IMR-90 (cell line): ENCODE measurements at regions not wholly inside any gene's neighbourhood (a gene's known extent, or its start where the extent isn't known, plus 50 kb on each side); places are given as distances from the start of the nearest gene placed in this dataset.

Source experiments
- ATAC-seq: fragments of 200-7000 bp; cut with Tn5 transposase; 2 replicates; pipeline ENCODE4 v1.9.1; 2020; ENCODE audit warnings: low read depth, mild to moderate bottlenecking, moderate library complexity
- BruUV-seq: library from RNA; stranded (reverse); fragments of 400-500 nt; replicated peaks from 2 replicates; lab custom pipeline; 2021; lab: Mats Ljungman, UMichigan
- CTCF ChIA-PET: fragments of 300-600 bp; formaldehyde crosslinking; extraction: SDS; loops from one replicate; lab custom pipeline; 2021; ENCODE audit warnings: antibody characterized with exemption; lab: Yijun Ruan, JAX
- POLR2A ChIA-PET: fragments of 300-600 bp; sonication (Branson Sonifier 250); formaldehyde crosslinking; loops from one replicate; lab custom pipeline; 2022; ENCODE audit warnings: antibody characterized with exemption; ENCODE audit not compliant: unreplicated experiment; lab: Charles Lee
- DNase-seq: peaks from one replicate; pipeline ENCODE4 v3.0.0; 2013
- H2AFZ ChIP-seq: replicated peaks from 2 replicates; pipeline ENCODE3; 2013; ENCODE audit warnings: low read length, mild to moderate bottlenecking; ENCODE audit not compliant: poor library complexity
- H2AK5ac ChIP-seq: 2 replicates; pipeline ENCODE4 v1.6.1; 2013; ENCODE audit warnings: low read depth, low read length, inconsistent platforms
- H2AK9ac ChIP-seq: replicated peaks from 2 replicates; pipeline ENCODE3; 2013; ENCODE audit warnings: mild to moderate bottlenecking, low read depth, low read length, moderate library complexity; ENCODE audit not compliant: poor library complexity
- H2BK120ac ChIP-seq: 2 replicates; pipeline ENCODE4 v1.6.1; 2013; ENCODE audit warnings: low read depth, low read length, inconsistent platforms
- H2BK15ac ChIP-seq: 3 replicates; pipeline ENCODE4 v1.6.1; 2013; ENCODE audit warnings: low read depth, low read length, inconsistent platforms
- H2BK20ac ChIP-seq: 2 replicates; pipeline ENCODE4 v1.6.1; 2013; ENCODE audit warnings: low read depth, mild to moderate bottlenecking, inconsistent platforms, low read length, moderate library complexity
- H2BK5ac ChIP-seq: 2 replicates; pipeline ENCODE4 v1.6.1; 2013; ENCODE audit warnings: mild to moderate bottlenecking, low read depth, low read length, inconsistent platforms; ENCODE audit not compliant: poor library complexity, severe bottlenecking
- H3K14ac ChIP-seq: replicated peaks from 2 replicates; pipeline ENCODE4 v1.6.1; 2013; ENCODE audit warnings: low read depth, low read length, inconsistent platforms
- H3K18ac ChIP-seq: 2 replicates; pipeline ENCODE4 v1.6.1; 2013; ENCODE audit warnings: low read depth, low read length, control low read depth
- H3K23ac ChIP-seq: 2 replicates; pipeline ENCODE4 v1.6.1; 2013; ENCODE audit warnings: low read depth, low read length, inconsistent platforms
- H3K27ac ChIP-seq: 2 replicates; pipeline ENCODE4 v1.5.1; 2013; ENCODE audit warnings: mild to moderate bottlenecking, control low read depth, low read length; ENCODE audit not compliant: insufficient read depth
- H3K27me3 ChIP-seq: 2 replicates; pipeline ENCODE4 v1.6.1; 2013; ENCODE audit warnings: low read length; ENCODE audit not compliant: control insufficient read depth, insufficient read depth
- H3K36me3 ChIP-seq: 2 replicates; pipeline ENCODE4 v1.6.1; 2013; ENCODE audit warnings: low read length, mixed read lengths; ENCODE audit not compliant: control insufficient read depth, insufficient read depth
- H3K4ac ChIP-seq: 2 replicates; pipeline ENCODE4 v1.6.1; 2013; ENCODE audit warnings: low read depth, low read length, inconsistent platforms
- H3K4me1 ChIP-seq: 2 replicates; pipeline ENCODE4 v1.6.1; 2013; ENCODE audit warnings: low read length, mixed read lengths; ENCODE audit not compliant: control insufficient read depth, insufficient read depth
- H3K4me2 ChIP-seq: 2 replicates; pipeline ENCODE4 v1.6.1; 2013; ENCODE audit warnings: low read depth, mild to moderate bottlenecking, control low read depth, low read length, moderate library complexity
- H3K4me3 ChIP-seq: 2 replicates; pipeline ENCODE4 v1.5.1; 2013; ENCODE audit warnings: low read depth, mild to moderate bottlenecking, control low read depth, low read length, moderate library complexity; ENCODE audit not compliant: insufficient read depth
- H3K56ac ChIP-seq: 2 replicates; pipeline ENCODE4 v1.6.1; 2013; ENCODE audit warnings: low read length, inconsistent platforms; ENCODE audit not compliant: insufficient read depth; ENCODE audit errors: extremely low read depth
- H3K79me1 ChIP-seq, 2 experiments: 2 replicates each; pipeline ENCODE4 v1.6.1; 2013; ENCODE audit warnings: low read length in 2 of 2, inconsistent platforms in 1 of 2, low read depth in 1 of 2
- H3K9ac ChIP-seq: 2 replicates; pipeline ENCODE4 v1.6.1; 2013; ENCODE audit warnings: low read depth, low read length, control low read depth
- H3K9me1 ChIP-seq: 2 replicates; pipeline ENCODE4 v1.6.1; 2013; ENCODE audit warnings: low read length, inconsistent platforms; ENCODE audit not compliant: insufficient read depth
- H3K9me3 ChIP-seq: 2 replicates; pipeline ENCODE4 v1.6.1; 2013; ENCODE audit warnings: low read length; ENCODE audit not compliant: control insufficient read depth, insufficient read depth
- H4K20me1 ChIP-seq: 2 replicates; pipeline ENCODE4 v1.6.1; 2013; ENCODE audit warnings: low read length, inconsistent platforms; ENCODE audit not compliant: insufficient read depth
- H4K5ac ChIP-seq: 2 replicates; pipeline ENCODE4 v1.6.1; 2013; ENCODE audit warnings: mild to moderate bottlenecking, low read depth, low read length, control low read depth
- H4K8ac ChIP-seq, 2 experiments: 2 replicates each; pipeline ENCODE4 v1.6.1; 2013; ENCODE audit warnings: low read depth in 2 of 2, low read length in 2 of 2, control low read depth in 1 of 2, inconsistent platforms in 1 of 2
- H4K91ac ChIP-seq: 2 replicates; pipeline ENCODE4 v1.6.1; 2013; ENCODE audit warnings: low read depth, low read length, inconsistent platforms; ENCODE audit not compliant: insufficient read depth
- BHLHE40 ChIP-seq: fragments of 150-350 bp; IDR thresholded peaks from 2 replicates; pipeline ENCODE4 v1.6.1; 2016; ENCODE audit warnings: mild to moderate bottlenecking, low read depth, low read length
- CEBPB ChIP-seq: IDR thresholded peaks from 2 replicates; pipeline ENCODE4 v1.6.1; 2012; ENCODE audit warnings: low read depth, low read length, improper control_type of control experiment
- CHD1 ChIP-seq: IDR thresholded peaks from 2 replicates; pipeline ENCODE4 v1.6.1; 2012; ENCODE audit warnings: low read depth, low read length, improper control_type of control experiment
- CTCF ChIP-seq: conservative IDR thresholded peaks from 2 replicates; pipeline ENCODE4 v1.5.1; 2012; ENCODE audit warnings: mild to moderate bottlenecking, low read depth, low read length, improper control_type of control experiment
- ELK1 ChIP-seq: fragments of 150-350 bp; IDR thresholded peaks from 2 replicates; pipeline ENCODE4 v1.6.1; 2016; ENCODE audit warnings: low read depth, mild to moderate bottlenecking, low read length, moderate library complexity, borderline replicate concordance
- FOS ChIP-seq: fragments of 150-350 bp; IDR thresholded peaks from 2 replicates; pipeline ENCODE4 v1.6.1; 2016; ENCODE audit warnings: low read depth, low read length
- MAFK ChIP-seq: IDR thresholded peaks from 2 replicates; pipeline ENCODE4 v1.6.1; 2012; ENCODE audit warnings: low read depth, low read length, improper control_type of control experiment
- MAZ ChIP-seq: IDR thresholded peaks from 2 replicates; pipeline ENCODE4 v1.6.1; 2012; ENCODE audit warnings: low read depth, mild to moderate bottlenecking, low read length, improper control_type of control experiment, moderate library complexity, borderline replicate concordance
- MXI1 ChIP-seq: IDR thresholded peaks from 2 replicates; pipeline ENCODE4 v1.6.1; 2012; ENCODE audit warnings: low read depth, mild to moderate bottlenecking, low read length, moderate library complexity, borderline replicate concordance
- NFE2L2 ChIP-seq: fragments of 150-350 bp; IDR thresholded peaks from 2 replicates; pipeline ENCODE4 v1.6.1; 2016; ENCODE audit warnings: low read depth, mild to moderate bottlenecking, low read length
- POLR2A ChIP-seq: IDR thresholded peaks from 2 replicates; pipeline ENCODE4 v1.6.1; 2012; ENCODE audit warnings: mild to moderate bottlenecking, low read depth, low read length
- RAD21 ChIP-seq: IDR thresholded peaks from 2 replicates; pipeline ENCODE4 v1.6.1; 2012; ENCODE audit warnings: low read length, improper control_type of control experiment
- RCOR1 ChIP-seq: IDR thresholded peaks from 2 replicates; pipeline ENCODE4 v1.6.1; 2012; ENCODE audit warnings: mild to moderate bottlenecking, low read length, improper control_type of control experiment; ENCODE audit not compliant: insufficient replicate concordance
- RFX5 ChIP-seq: IDR thresholded peaks from 2 replicates; pipeline ENCODE4 v1.8.0; 2012; ENCODE audit warnings: low read depth, mild to moderate bottlenecking, low read length, moderate library complexity
- SMC3 ChIP-seq: fragments of 150-350 bp; IDR thresholded peaks from 2 replicates; pipeline ENCODE4 v1.6.1; 2016; ENCODE audit warnings: low read depth, mild to moderate bottlenecking, antibody characterized with exemption, low read length, moderate library complexity
- USF2 ChIP-seq: fragments of 150-350 bp; IDR thresholded peaks from 2 replicates; pipeline ENCODE4 v1.6.1; 2017; ENCODE audit warnings: mild to moderate bottlenecking, antibody characterized with exemption, low read length, low read depth
- WGBS, 2 experiments: methylation state at CpG; one replicate each; pipeline versions ENCODE4 v1.1.5 to v1.1.7; 2013; ENCODE audit warnings: missing lambda C conversion rate in 2 of 2; ENCODE audit not compliant: insufficient read length in 1 of 2; ENCODE audit errors: extremely low coverage in 2 of 2; 5-methylcytosine and 5-hydroxymethylcytosine counted together
- dilution Hi-C: fragments of 300-500 bp; cut with HindIII; formaldehyde crosslinking; loops from one replicate; pipeline ENCODE4 v1.14.3; 2018; ENCODE audit warnings: low sequenced_read_pairs; ENCODE audit not compliant: unreplicated experiment
- in situ Hi-C: fragments of 300-500 bp; cut with MboI; formaldehyde crosslinking; loops from 3 replicates; pipeline ENCODE4 v1.14.3; 2019; ENCODE audit warnings: low sequenced_read_pairs, inconsistent platforms, mixed read lengths
- intact Hi-C: fragments of 100-400 bp; cut with micrococcal nuclease; formaldehyde crosslinking; loops from 2 replicates; pipeline ENCODE4 v1.10.0; 2022

GRCh38 chr2:67812682-67813081 is 250.1 kb downstream of the C1D start:
- ATAC-seq (no peak), DNase-seq (no peak)
- Histone ChIP-seq H2AFZ (no peak overlapping the region), H3K4me3 (no peak overlapping the region), H3K9me1 (no peaks in the 10 kb centered on the region), H2BK120ac (no peak overlapping the region), H2BK5ac (no peak overlapping the region), H3K14ac (no peak overlapping the region), H3K27me3 (no peaks in the 10 kb centered on the region), H3K4me2 (no peak overlapping the region), H4K8ac (no peak overlapping the region), H3K36me3 (no peaks in the 10 kb centered on the region), H2AK9ac (no peak overlapping the region), H3K18ac (no peak overlapping the region), H3K79me1 (no peaks in the 10 kb centered on the region), H3K27ac (no peak overlapping the region), H4K20me1 (no peaks in the 10 kb centered on the region), H3K9ac (no peak overlapping the region), H3K23ac (no peak overlapping the region), H3K9me3 (no peaks in the 10 kb centered on the region), H2BK15ac (no peak overlapping the region), H2AK5ac (no peak overlapping the region), H4K91ac (no peak overlapping the region), H3K4ac (no peak overlapping the region), H3K56ac (no peak overlapping the region), H4K5ac (no peak overlapping the region), H2BK20ac (no peak overlapping the region), H3K4me1 (0 out of 2 replicates have a peak, but pooled peaks cover 2% of the 10 kb centered on the region)
- TF ChIP-seq POLR2A: no peak
- no peak for TF ChIP-seq MXI1
- no peak for TF ChIP-seq MAZ
- TF ChIP-seq NFE2L2: no peak
- TF ChIP-seq RFX5: no peak
- TF ChIP-seq ELK1: no peak
- TF ChIP-seq CTCF: no peak
- no peak for TF ChIP-seq RAD21
- TF ChIP-seq USF2: no peak
- TF ChIP-seq BHLHE40: no peak
- TF ChIP-seq CEBPB: no peak
- TF ChIP-seq CHD1: no peak
- no peak for TF ChIP-seq FOS
- no peak for TF ChIP-seq RCOR1
- no peak for TF ChIP-seq SMC3
- TF ChIP-seq MAFK: no peak
- CTCF ChIA-PET: no interaction called here
- BruUV-seq: no TSS peak
- POLR2A ChIA-PET: no interaction called here
- intact Hi-C loops (no loop called here), dilution Hi-C loops (no loop called here), in situ Hi-C loops (no loop called here)
- WGBS, 2 experiments: no CpG with 5 or more reads among the region's 1 CpG
